ENCODE measurements at regions not wholly inside any gene's neighbourhood (a gene's known extent, or its start where the extent isn't known, plus 50 kb on each side); places are given as distances from the start of the nearest gene placed in this dataset.

DNA sequence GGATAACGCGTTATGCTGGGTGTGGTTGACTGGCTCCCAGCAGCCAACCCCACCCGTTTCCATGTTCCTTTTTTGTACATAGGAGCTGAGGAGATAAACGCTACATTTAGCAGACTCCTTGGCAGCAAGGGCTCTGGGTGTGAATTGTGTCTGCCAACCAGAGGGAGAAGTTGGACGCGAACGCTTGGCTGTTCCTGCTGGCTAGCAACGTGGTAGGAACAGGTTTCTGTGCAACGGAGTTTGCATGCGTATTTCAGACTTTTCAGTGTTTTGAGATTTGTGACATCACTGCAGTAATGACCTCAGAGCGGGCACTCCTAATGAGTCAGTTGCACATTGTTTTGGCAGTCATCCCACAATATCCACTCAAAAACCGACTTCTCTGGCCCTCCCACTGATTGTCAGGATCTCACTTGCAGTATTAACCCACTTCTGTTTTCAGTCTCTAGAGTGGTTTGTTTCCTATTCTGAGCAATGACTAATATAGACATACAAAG, 98.7 kb upstream of the RGS1 start:
- Mint-ChIP-seq H3K27ac (no peak overlapping the region), H3K4me1 (no peaks in the 10 kb centered on the region), H3K36me3 (no peaks in the 10 kb centered on the region), H3K27me3 (peaks cover 0 to 6% of the 10 kb centered on the region in 2 donors), H3K4me3 (no peak overlapping the region), H3K9me3 (peaks cover 0 to 1% (median 0%) of the 10 kb centered on the region in 8 donors)
- Histone ChIP-seq H3K4me3 (ENCODE audit: low read length in 2 of 2) (no peak overlapping the region), H3K27ac (ENCODE audit: low read depth, low read length) (no peak overlapping the region), H3K9me3 (ENCODE audit: control insufficient read depth in 1 of 2, low read length in 2 of 2) (no peaks in the 10 kb centered on the region), H3K36me3 (ENCODE audit: insufficient read depth, low read length) (no peaks in the 10 kb centered on the region), H3K4me1 (ENCODE audit: insufficient read depth, low read length) (no peaks in the 10 kb centered on the region), H3K27me3 (ENCODE audit: insufficient read depth, low read length) (no peaks in the 10 kb centered on the region)
- ChIA-PET POLR2A (ENCODE audit: partially characterized antibody) (interaction anchor here (1.2 to 1.5 kb wide), 3 partner anchors 101 to 330 kb away, joined by 4 to 6 read pairs (median 5); no protein-coding TSS in a partner anchor), CTCF (ENCODE audit: partially characterized antibody) (interaction anchor here (1.0 to 6.2 kb wide), 21 partner anchors 14 to 543 kb away, joined by 3 to 221 read pairs (median 4); no protein-coding TSS in a partner anchor)
- no peak for DNase-seq
- intact Hi-C loops (cut with micrococcal nuclease): loop anchor here (1.0 to 10.0 kb wide), 4 partner anchors 40 to 1818 kb away; no protein-coding TSS in a partner anchor

DNA sequence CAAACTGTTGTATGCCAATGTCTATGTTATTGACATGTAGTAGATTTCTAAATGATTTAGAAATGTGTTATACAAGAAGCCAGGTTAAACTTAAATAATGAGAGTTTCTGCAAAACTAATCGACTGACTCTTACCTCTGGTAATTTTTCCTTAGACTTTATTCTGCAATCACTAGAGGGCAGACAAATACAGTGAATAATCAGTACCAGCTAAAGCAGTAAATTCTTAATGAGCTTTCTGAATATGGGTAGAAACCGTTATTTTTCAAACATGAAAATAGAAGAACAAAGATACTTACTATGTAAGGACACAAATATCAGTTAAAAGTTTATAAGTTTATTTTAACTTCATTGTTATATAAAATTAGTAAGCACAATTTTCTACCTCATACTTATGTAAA, 97.9 kb upstream of the RGS1 start:
- H3K36me3 ChIP-seq (ENCODE audit: insufficient read depth, low read length): no peaks in the 10 kb centered on the region
- no peaks in the 10 kb centered on the region for H3K36me3 Mint-ChIP-seq
- no peaks in the 10 kb centered on the region for H3K4me1 ChIP-seq (ENCODE audit: insufficient read depth, low read length)
- H3K9me3 Mint-ChIP-seq: peaks cover 0 to 1% (median 0%) of the 10 kb centered on the region in 8 donors
- DNase-seq: peak in 4 of 5 donors; percentile 47 to 52 (median 48)
- ChIA-PET CTCF (ENCODE audit: partially characterized antibody) (interaction anchor here (0.7 to 6.2 kb wide), 22 partner anchors 14 to 543 kb away, joined by 3 to 221 read pairs (median 4); no protein-coding TSS in a partner anchor), POLR2A (ENCODE audit: partially characterized antibody) (interaction anchor here (1.0 to 1.5 kb wide), 4 partner anchors 100 to 329 kb away, joined by 4 to 6 read pairs (median 6); no protein-coding TSS in a partner anchor)
- no peak overlapping the region for H3K4me3 ChIP-seq (ENCODE audit: low read length in 2 of 2)
- H3K27ac ChIP-seq (ENCODE audit: low read depth, low read length): no peak overlapping the region
- no peaks in the 10 kb centered on the region for H3K4me1 Mint-ChIP-seq
- H3K27me3 Mint-ChIP-seq: peaks cover 0 to 6% of the 10 kb centered on the region in 2 donors
- H3K27me3 ChIP-seq (ENCODE audit: insufficient read depth, low read length): no peaks in the 10 kb centered on the region
- intact Hi-C loops (cut with micrococcal nuclease): loop anchor here (1.0 to 10.0 kb wide), 4 partner anchors 39 to 1817 kb away; no protein-coding TSS in a partner anchor
- H3K27ac Mint-ChIP-seq: peak overlapping the region in 1 of 7 donors; percentile 19
- H3K9me3 ChIP-seq (ENCODE audit: control insufficient read depth in 1 of 2, low read length in 2 of 2): no peaks in the 10 kb centered on the region
- H3K4me3 Mint-ChIP-seq: no peak overlapping the region

DNA sequence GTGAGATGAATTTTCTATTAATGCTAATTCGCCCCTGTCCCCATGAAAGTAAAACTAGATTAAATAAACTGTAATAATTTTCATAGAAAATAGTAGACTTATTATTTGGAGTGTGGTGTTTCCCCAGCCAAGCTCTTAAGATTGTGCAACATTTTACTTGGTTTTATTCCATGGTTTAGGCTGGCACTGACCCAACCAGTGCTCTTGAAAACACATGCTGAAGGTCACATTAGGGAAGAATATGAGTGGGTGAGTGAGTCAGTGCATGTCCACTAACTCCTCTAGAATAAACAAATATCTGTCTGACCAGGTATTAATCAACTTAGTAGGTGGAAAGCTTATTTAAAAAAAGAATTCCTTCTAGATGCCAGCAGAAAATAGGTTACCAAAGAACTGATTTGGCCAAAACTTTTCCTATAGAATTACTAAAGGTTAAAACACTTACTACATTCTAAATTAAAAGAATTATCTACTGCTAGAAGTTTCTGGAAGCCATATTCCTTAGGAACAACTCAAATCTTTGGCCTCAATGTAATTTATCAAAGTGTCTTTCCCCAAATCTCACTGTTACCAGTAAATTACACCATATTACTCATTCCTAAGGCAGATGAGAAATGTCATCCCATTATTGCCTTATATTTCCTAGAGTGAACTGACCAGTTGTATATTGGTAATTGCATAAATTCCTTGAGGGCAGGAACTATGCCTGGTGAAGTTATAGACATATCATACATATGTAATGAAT, 89.7 kb upstream of the RGS1 start:
- no peak for DNase-seq
- Mint-ChIP-seq H3K4me3 (no peak overlapping the region), H3K27me3 (no peaks in the 10 kb centered on the region), H3K36me3 (no peaks in the 10 kb centered on the region), H3K9me3 (peaks cover 0 to 10% (median 1%) of the 10 kb centered on the region in 8 donors), H3K27ac (peak overlapping the region in 1 of 7 donors; percentile 62), H3K4me1 (peaks cover 0 to 3% (median 0%) of the 10 kb centered on the region in 4 donors)
- Histone ChIP-seq H3K4me3 (ENCODE audit: low read length in 2 of 2) (no peak overlapping the region), H3K27me3 (ENCODE audit: insufficient read depth, low read length) (no peaks in the 10 kb centered on the region), H3K9me3 (ENCODE audit: control insufficient read depth in 1 of 2, low read length in 2 of 2) (no peaks in the 10 kb centered on the region), H3K36me3 (ENCODE audit: insufficient read depth, low read length) (no peaks in the 10 kb centered on the region), H3K27ac (ENCODE audit: low read depth, low read length) (no peak overlapping the region), H3K4me1 (ENCODE audit: insufficient read depth, low read length) (no peaks in the 10 kb centered on the region)
- CTCF ChIA-PET (ENCODE audit: partially characterized antibody): interaction anchor here (0.8 kb wide), 1 partner anchor 13 kb away, joined by 3 read pairs; no protein-coding TSS in a partner anchor
- intact Hi-C loops (cut with micrococcal nuclease): no loop called here
- POLR2A ChIA-PET (ENCODE audit: partially characterized antibody): no interaction called here

DNA sequence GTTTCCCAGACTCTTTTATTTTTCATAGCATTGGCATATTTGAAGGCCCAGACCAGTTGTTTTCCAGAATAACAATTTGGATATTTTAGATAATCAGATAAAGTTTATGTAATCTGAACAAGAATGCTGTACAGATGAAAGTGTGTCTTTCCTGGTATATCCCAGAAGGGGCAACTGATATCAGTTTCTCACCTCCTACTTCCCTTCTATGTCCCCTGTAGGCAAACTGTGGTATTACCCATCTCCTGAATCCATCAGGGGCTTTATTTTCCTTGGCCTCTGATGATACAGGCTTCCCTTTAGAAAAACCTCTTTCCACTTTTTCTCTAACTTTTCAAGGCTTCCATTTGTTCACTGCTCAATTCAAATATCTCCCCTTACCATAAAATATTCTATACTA, 87.5 kb upstream of the RGS1 start:
- Histone ChIP-seq H3K9me3 (ENCODE audit: control insufficient read depth in 1 of 2, low read length in 2 of 2) (no peaks in the 10 kb centered on the region), H3K27me3 (ENCODE audit: insufficient read depth, low read length) (no peaks in the 10 kb centered on the region), H3K36me3 (ENCODE audit: insufficient read depth, low read length) (no peaks in the 10 kb centered on the region), H3K4me3 (ENCODE audit: low read length in 2 of 2) (no peak overlapping the region), H3K27ac (ENCODE audit: low read depth, low read length) (no peak overlapping the region), H3K4me1 (ENCODE audit: insufficient read depth, low read length) (no peaks in the 10 kb centered on the region)
- Mint-ChIP-seq H3K36me3 (no peaks in the 10 kb centered on the region), H3K4me3 (no peak overlapping the region), H3K27me3 (no peaks in the 10 kb centered on the region), H3K27ac (peak overlapping the region in 1 of 7 donors; percentile 88), H3K4me1 (peaks cover 0 to 3% (median 0%) of the 10 kb centered on the region in 4 donors), H3K9me3 (peaks cover 0 to 9% (median 1%) of the 10 kb centered on the region in 8 donors)
- no peak for DNase-seq
- CTCF ChIA-PET (ENCODE audit: partially characterized antibody): no interaction called here
- POLR2A ChIA-PET (ENCODE audit: partially characterized antibody): no interaction called here
- intact Hi-C loops (cut with micrococcal nuclease): no loop called here

DNA sequence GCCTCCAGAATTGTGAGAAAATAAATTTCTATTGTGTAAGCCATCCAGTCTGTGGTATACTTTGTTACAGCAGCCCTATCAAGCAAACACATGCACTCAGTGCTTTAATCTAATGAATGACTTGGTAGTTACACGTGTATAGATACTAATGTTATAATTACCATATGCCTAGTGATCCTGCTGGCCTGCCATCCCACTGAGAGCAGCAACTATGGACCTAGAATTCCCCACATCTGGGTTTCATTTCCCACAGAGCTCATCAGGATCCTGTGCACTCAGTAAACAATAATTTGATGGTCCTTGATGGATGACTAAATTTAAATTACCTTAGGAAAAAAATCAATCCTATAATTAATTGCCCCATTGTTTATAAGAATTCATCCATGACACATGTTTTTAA, 86.5 kb upstream of the RGS1 start:
- POLR2A ChIA-PET (ENCODE audit: partially characterized antibody): no interaction called here
- Mint-ChIP-seq H3K9me3 (peaks cover 0 to 5% (median 0%) of the 10 kb centered on the region in 8 donors), H3K36me3 (no peaks in the 10 kb centered on the region), H3K4me1 (peaks cover 0 to 3% (median 0%) of the 10 kb centered on the region in 4 donors), H3K4me3 (no peak overlapping the region), H3K27ac (no peak overlapping the region), H3K27me3 (no peaks in the 10 kb centered on the region)
- H3K4me1 ChIP-seq (ENCODE audit: insufficient read depth, low read length): no peaks in the 10 kb centered on the region
- H3K9me3 ChIP-seq (ENCODE audit: control insufficient read depth in 1 of 2, low read length in 2 of 2): no peaks in the 10 kb centered on the region
- H3K27ac ChIP-seq (ENCODE audit: low read depth, low read length): no peak overlapping the region
- no peak for DNase-seq
- H3K27me3 ChIP-seq (ENCODE audit: insufficient read depth, low read length): no peaks in the 10 kb centered on the region
- no peaks in the 10 kb centered on the region for H3K36me3 ChIP-seq (ENCODE audit: insufficient read depth, low read length)
- intact Hi-C loops (cut with micrococcal nuclease): no loop called here
- CTCF ChIA-PET (ENCODE audit: partially characterized antibody): interaction anchor here (1.5 to 3.6 kb wide), 2 partner anchors 15 to 120 kb away, joined by 3 to 12 read pairs; no protein-coding TSS in a partner anchor
- no peak overlapping the region for H3K4me3 ChIP-seq (ENCODE audit: low read length in 2 of 2)

DNA sequence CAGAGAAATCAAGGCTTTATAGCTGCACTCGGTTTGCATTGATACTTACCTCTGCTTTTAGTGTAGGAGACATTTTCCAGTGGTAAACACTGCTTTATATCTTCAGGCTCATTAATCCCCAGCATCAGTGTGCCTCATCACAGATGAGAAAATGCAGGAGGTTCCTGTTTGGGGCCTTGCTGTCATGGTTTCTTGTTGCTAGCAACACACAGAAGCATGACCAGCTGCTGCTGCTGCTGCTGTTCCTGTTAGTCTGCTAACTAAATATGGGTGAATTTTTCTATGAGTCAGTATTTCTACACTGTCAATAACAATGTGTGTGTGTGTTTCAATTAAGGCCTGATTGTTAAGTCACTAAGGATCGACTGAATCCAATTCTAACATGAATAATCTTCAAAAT, 85.8 kb upstream of the RGS1 start:
- POLR2A ChIA-PET (ENCODE audit: partially characterized antibody): no interaction called here
- H3K9me3 Mint-ChIP-seq: peaks cover 0 to 3% (median 0%) of the 10 kb centered on the region in 8 donors
- H3K4me3 ChIP-seq (ENCODE audit: low read length in 2 of 2): no peak overlapping the region
- CTCF ChIA-PET (ENCODE audit: partially characterized antibody): interaction anchor here (1.5 to 3.6 kb wide), 2 partner anchors 15 to 119 kb away, joined by 3 to 12 read pairs; no protein-coding TSS in a partner anchor
- peak in 3 of 5 donors; percentile 22 to 61 (median 30) for DNase-seq
- no peaks in the 10 kb centered on the region for H3K27me3 Mint-ChIP-seq
- H3K27me3 ChIP-seq (ENCODE audit: insufficient read depth, low read length): no peaks in the 10 kb centered on the region
- H3K4me1 ChIP-seq (ENCODE audit: insufficient read depth, low read length): no peaks in the 10 kb centered on the region
- no peaks in the 10 kb centered on the region for H3K36me3 Mint-ChIP-seq
- H3K4me3 Mint-ChIP-seq: no peak overlapping the region
- no peak overlapping the region for H3K27ac ChIP-seq (ENCODE audit: low read depth, low read length)
- H3K27ac Mint-ChIP-seq: peak overlapping the region in 2 of 7 donors; percentile 17 to 29
- H3K9me3 ChIP-seq (ENCODE audit: control insufficient read depth in 1 of 2, low read length in 2 of 2): no peaks in the 10 kb centered on the region
- H3K36me3 ChIP-seq (ENCODE audit: insufficient read depth, low read length): no peaks in the 10 kb centered on the region
- peaks cover 0 to 3% (median 0%) of the 10 kb centered on the region in 4 donors for H3K4me1 Mint-ChIP-seq
- intact Hi-C loops (cut with micrococcal nuclease): no loop called here

Measured in CD4-positive, alpha-beta memory T cell (primary cell).